ENCODE measurements at regions not wholly inside any gene's neighbourhood (a gene's known extent, or its start where the extent isn't known, plus 50 kb on each side); places are given as distances from the start of the nearest gene placed in this dataset.

DNA sequence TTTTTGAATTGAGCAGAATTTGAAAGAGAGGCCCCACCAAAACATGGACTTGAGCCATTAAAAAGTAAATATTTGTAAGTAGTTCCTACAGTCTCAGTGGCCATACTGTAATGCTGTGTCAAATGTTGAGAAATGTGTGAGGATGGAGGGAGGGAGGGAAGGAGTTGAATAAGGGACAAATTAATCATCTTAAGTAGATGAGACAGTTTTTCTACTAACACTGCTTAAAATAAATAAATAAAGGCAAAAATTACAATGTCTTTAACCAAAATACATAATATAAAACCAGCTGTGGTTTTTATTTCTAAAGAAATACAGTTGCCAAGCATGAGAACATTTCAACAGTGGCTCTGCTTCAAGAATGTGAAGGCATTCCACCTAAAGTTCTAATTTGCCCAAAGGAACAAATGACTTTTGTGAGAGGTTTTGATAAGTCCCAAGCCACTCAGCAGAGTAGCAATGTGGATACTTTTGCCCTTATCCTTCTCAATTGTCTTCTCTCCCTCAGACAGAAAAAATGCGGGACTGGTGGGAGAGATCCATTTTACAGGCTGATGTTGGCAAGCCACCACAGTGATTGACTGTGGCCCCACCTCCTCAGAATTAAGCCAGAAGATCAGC is 427.0 kb upstream of the RARB start:
- TF ChIP-seq, protein P1, sequence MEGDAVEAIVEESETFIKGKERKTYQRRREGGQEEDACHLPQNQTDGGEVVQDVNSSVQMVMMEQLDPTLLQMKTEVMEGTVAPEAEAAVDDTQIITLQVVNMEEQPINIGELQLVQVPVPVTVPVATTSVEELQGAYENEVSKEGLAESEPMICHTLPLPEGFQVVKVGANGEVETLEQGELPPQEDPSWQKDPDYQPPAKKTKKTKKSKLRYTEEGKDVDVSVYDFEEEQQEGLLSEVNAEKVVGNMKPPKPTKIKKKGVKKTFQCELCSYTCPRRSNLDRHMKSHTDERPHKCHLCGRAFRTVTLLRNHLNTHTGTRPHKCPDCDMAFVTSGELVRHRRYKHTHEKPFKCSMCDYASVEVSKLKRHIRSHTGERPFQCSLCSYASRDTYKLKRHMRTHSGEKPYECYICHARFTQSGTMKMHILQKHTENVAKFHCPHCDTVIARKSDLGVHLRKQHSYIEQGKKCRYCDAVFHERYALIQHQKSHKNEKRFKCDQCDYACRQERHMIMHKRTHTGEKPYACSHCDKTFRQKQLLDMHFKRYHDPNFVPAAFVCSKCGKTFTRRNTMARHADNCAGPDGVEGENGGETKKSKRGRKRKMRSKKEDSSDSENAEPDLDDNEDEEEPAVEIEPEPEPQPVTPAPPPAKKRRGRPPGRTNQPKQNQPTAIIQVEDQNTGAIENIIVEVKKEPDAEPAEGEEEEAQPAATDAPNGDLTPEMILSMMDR (IDR thresholded peaks at IDR 0.05; ENCODE audit: low read depth, low read length): no peak
- TF ChIP-seq, protein P2, sequence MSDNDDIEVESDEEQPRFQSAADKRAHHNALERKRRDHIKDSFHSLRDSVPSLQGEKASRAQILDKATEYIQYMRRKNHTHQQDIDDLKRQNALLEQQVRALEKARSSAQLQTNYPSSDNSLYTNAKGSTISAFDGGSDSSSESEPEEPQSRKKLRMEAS (IDR thresholded peaks at IDR 0.05; ENCODE audit: low read depth, low read length): no peak
- TF ChIP-seq POLR2A (IDR thresholded peaks at IDR 0.05; ENCODE audit: extremely low read depth, insufficient read length): no peak

All from NB4 (cell line).